ENCODE measurements at regions not wholly inside any gene's neighbourhood (a gene's known extent, or its start where the extent isn't known, plus 50 kb on each side); places are given as distances from the start of the nearest gene placed in this dataset.

- DNase-seq: no peak
These were observed 114.8 kb upstream of the ANKH start for GRCh38 chr5:14986413-14986812.

- no peak for DNase-seq
These were observed 112.3 kb upstream of the ANKH start for GRCh38 chr5:14983666-14984441.

- DNase-seq: no peak
These were observed 109.1 kb upstream of the ANKH start for GRCh38 chr5:14980698-14981097.

GRCh38 chr5:14977058-14977685 is 105.6 kb upstream of the ANKH start:
- no peak for DNase-seq

GRCh38 chr5:14976486-14976885 is 104.9 kb upstream of the ANKH start:
- DNase-seq: no peak

- DNase-seq: no peak
These were observed 100.3 kb upstream of the ANKH start for GRCh38 chr5:14971873-14972272.

GRCh38 chr5:14968796-14969195 is 97.2 kb upstream of the ANKH start:
- no peak for DNase-seq

GRCh38 chr5:14967166-14967565 is 95.6 kb upstream of the ANKH start:
- no peak for DNase-seq

GRCh38 chr5:14965815-14966214 is 94.2 kb upstream of the ANKH start:
- DNase-seq: no peak

GRCh38 chr5:14962604-14963003 is 91.0 kb upstream of the ANKH start:
- DNase-seq: no peak

GRCh38 chr5:14960120-14960462 is 88.5 kb upstream of the ANKH start:
- no peak for DNase-seq

GRCh38 chr5:14959399-14960119 is 88.0 kb upstream of the ANKH start:
- no peak for DNase-seq

GRCh38 chr5:14958188-14958587 is 86.6 kb upstream of the ANKH start:
- DNase-seq: no peak

GRCh38 chr5:14956423-14957046 is 85.0 kb upstream of the ANKH start:
- no peak for DNase-seq

GRCh38 chr5:14954616-14955343 is 83.2 kb upstream of the ANKH start:
- no peak for DNase-seq

GRCh38 chr5:14954216-14954615 is 82.6 kb upstream of the ANKH start:
- no peak for DNase-seq

GRCh38 chr5:14953075-14953607 is 81.6 kb upstream of the ANKH start:
- no peak for DNase-seq

- DNase-seq: no peak
These were observed 76.8 kb upstream of the ANKH start for GRCh38 chr5:14948383-14948782.

GRCh38 chr5:14946815-14947620 is 75.4 kb upstream of the ANKH start:
- no peak for DNase-seq

- no peak for DNase-seq
These were observed 73.9 kb upstream of the ANKH start for GRCh38 chr5:14945450-14945849.

- no peak for DNase-seq
These were observed 73.4 kb upstream of the ANKH start for GRCh38 chr5:14944996-14945395.

Data from muscle of arm (tissue), 1 donor.